Thoracic aorta (tissue), 2 donors: ENCODE measurements at regions not wholly inside any gene's neighbourhood (a gene's known extent, or its start where the extent isn't known, plus 50 kb on each side); places are given as distances from the start of the nearest gene placed in this dataset.

Source experiments
- ATAC-seq: fragments of 150-250 bp; one replicate; pipeline ENCODE4 v1.8.0; 2017; ENCODE audit warnings: low read depth; ENCODE audit not compliant: insufficient number of reproducible peaks, low FRiP score
- DNase-seq: peaks from one replicate; pipeline ENCODE4 v3.0.0-alpha.2; 2020; ENCODE audit warnings: low spot score
- H3K27ac ChIP-seq, 2 donors: fragments of 200-600 bp; sonication (generic); 1 replicate in 1 of 2; 2 replicates in 1 of 2; pipeline ENCODE4 v1.5.1; 2016; ENCODE audit warnings: mild to moderate bottlenecking in 2 of 2, moderate library complexity in 2 of 2
- H3K27me3 ChIP-seq: fragments of 200-600 bp; sonication (generic); replicated peaks from 2 replicates; pipeline ENCODE4 v1.6.0; 2016; ENCODE audit warnings: mild to moderate bottlenecking; ENCODE audit not compliant: insufficient read depth
- H3K36me3 ChIP-seq: fragments of 200-600 bp; sonication (generic); one replicate; pipeline ENCODE4 v1.5.1; 2016
- H3K4me1 ChIP-seq, 2 donors: fragments of 200-600 bp; sonication (generic); 1 replicate in 1 of 2; 2 replicates in 1 of 2; pipeline versions ENCODE4 v1.5.1 to v1.6.0; 2016; ENCODE audit warnings: low read depth in 2 of 2, mild to moderate bottlenecking in 1 of 2; ENCODE audit not compliant: control insufficient read depth in 1 of 2
- H3K4me3 ChIP-seq: fragments of 200-600 bp; sonication (generic); 2 replicates; pipeline ENCODE4 v1.5.1; 2016; ENCODE audit warnings: mild to moderate bottlenecking
- H3K9me3 ChIP-seq: fragments of 200-600 bp; sonication (generic); 2 replicates; pipeline ENCODE4 v1.5.1; 2016
- CTCF ChIP-seq: fragments of 200-600 bp; sonication (generic); IDR thresholded peaks from one replicate; pipeline ENCODE4 v1.5.1; 2019; ENCODE audit warnings: antibody characterized with exemption

- Histone ChIP-seq H3K9me3 (no peaks in the 10 kb centered on the region), H3K4me1 (no peaks in the 10 kb centered on the region), H3K4me3 (no peak overlapping the region), H3K36me3 (no peaks in the 10 kb centered on the region), H3K27me3 (no peaks in the 10 kb centered on the region), H3K27ac (no peak overlapping the region)
- no peak for ATAC-seq
- no peak for TF ChIP-seq CTCF
- DNase-seq: no peak
Observed at GRCh38 chr9:90393365-90394152, 249.1 kb downstream of the DIRAS2 start.

- Histone ChIP-seq H3K4me1 (no peaks in the 10 kb centered on the region), H3K27me3 (no peaks in the 10 kb centered on the region), H3K4me3 (no peak overlapping the region), H3K36me3 (no peaks in the 10 kb centered on the region), H3K9me3 (no peaks in the 10 kb centered on the region), H3K27ac (no peak overlapping the region)
- TF ChIP-seq CTCF: no peak
- DNase-seq (no peak), ATAC-seq (no peak)
Observed at GRCh38 chr9:90394871-90395270, 247.8 kb downstream of the DIRAS2 start.

- ATAC-seq: no peak
- Histone ChIP-seq H3K36me3 (no peaks in the 10 kb centered on the region), H3K27me3 (no peaks in the 10 kb centered on the region), H3K4me3 (no peak overlapping the region), H3K4me1 (no peaks in the 10 kb centered on the region), H3K27ac (no peak overlapping the region), H3K9me3 (no peaks in the 10 kb centered on the region)
- no peak for DNase-seq
- TF ChIP-seq CTCF: no peak
Observed at GRCh38 chr9:90400091-90400490, 242.5 kb downstream of the DIRAS2 start.

- no peaks in the 10 kb centered on the region for H3K27me3 ChIP-seq
- TF ChIP-seq CTCF: no peak
- no peaks in the 10 kb centered on the region for H3K36me3 ChIP-seq
- ATAC-seq (no peak), DNase-seq (no peak)
- no peak overlapping the region for H3K4me3 ChIP-seq
- H3K27ac ChIP-seq: no peak overlapping the region
- H3K9me3 ChIP-seq: no peaks in the 10 kb centered on the region
- H3K4me1 ChIP-seq: no peaks in the 10 kb centered on the region
Observed at GRCh38 chr9:90408659-90409058, 234.0 kb downstream of the DIRAS2 start.

- Histone ChIP-seq H3K9me3 (no peaks in the 10 kb centered on the region), H3K27me3 (no peaks in the 10 kb centered on the region), H3K36me3 (no peaks in the 10 kb centered on the region), H3K27ac (no peak overlapping the region), H3K4me1 (no peaks in the 10 kb centered on the region), H3K4me3 (no peak overlapping the region)
- no peak for DNase-seq
- no peak for ATAC-seq
- TF ChIP-seq CTCF: no peak
Observed at GRCh38 chr9:90419221-90419851, 223.3 kb downstream of the DIRAS2 start.
